CD4-positive, alpha-beta T cell treated with Interleukin-15 for 1 hour (primary cell): ENCODE measurements at regions not wholly inside any gene's neighbourhood (a gene's known extent, or its start where the extent isn't known, plus 50 kb on each side); places are given as distances from the start of the nearest gene placed in this dataset.

ENCODE experiments used
- DNase-seq: peaks from one replicate; pipeline ENCODE4 v3.0.0-alpha.2; 2020

DNA sequence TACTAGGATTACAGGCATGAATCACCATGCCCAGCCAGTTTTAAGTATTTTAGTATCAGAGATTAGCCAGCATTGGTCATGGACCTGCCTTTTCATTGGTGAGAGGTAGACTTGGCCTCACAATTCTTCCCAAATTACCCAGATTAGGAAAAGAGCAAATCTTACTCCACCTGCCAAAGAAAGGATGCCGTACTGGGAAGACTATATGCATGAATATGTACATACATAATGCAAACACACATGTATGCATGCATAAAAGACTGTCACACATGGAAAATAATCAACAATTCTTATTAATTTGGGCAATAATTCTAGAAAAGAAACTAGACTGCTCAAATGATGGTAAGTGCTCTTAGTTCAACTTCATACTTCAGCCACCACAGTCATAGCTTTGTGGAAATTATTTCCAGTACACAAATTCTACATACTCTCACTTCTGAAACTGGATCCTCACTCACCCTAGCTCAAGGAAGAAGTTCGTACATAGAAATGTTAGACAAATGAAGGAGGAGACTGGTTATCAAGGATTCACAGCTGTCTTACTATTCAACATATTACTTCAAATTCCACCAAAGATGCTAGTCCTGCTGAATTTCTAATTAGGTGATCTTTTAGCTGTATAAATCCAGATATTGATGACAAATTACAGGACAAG, 73.7 kb downstream of the MINAR2 start:
- no peak for DNase-seq

- no peak for DNase-seq
Observed at GRCh38 chr5:129830288-129830687, 74.0 kb upstream of the CHSY3 start.

GRCh38 chr5:129836321-129836720, 67.9 kb upstream of the CHSY3 start:
- no peak for DNase-seq

GRCh38 chr5:129844764-129845163, 59.5 kb upstream of the CHSY3 start:
- no peak for DNase-seq

DNA sequence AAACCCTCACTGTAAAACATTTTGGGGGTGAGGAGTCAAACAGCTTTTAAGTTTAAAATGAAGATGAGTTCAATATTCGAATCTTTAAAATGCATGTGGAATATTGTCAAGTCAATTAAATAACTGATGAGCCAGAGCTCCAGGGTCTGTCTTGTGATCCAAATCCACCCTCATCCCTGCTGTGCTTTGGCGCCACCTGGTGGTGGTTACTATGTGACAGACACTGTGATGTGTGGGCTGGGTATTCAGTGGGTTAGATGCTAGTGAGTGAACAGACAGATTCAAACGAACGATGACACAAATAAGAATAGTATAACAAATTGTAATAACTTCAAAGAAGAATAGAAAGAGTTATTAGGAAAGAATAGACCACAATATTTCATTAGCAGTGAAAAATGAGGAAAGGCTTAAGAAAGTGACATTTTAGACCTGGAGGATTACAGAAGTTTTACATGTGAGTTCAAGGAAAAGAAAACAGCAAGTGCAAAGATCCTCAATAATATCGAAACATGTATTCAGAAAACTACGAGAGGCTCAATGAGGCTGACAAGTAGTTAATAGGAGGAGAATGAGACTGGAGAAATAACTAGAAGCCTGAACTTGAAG, 51.4 kb upstream of the CHSY3 start:
- DNase-seq = peak; percentile 26

DNA sequence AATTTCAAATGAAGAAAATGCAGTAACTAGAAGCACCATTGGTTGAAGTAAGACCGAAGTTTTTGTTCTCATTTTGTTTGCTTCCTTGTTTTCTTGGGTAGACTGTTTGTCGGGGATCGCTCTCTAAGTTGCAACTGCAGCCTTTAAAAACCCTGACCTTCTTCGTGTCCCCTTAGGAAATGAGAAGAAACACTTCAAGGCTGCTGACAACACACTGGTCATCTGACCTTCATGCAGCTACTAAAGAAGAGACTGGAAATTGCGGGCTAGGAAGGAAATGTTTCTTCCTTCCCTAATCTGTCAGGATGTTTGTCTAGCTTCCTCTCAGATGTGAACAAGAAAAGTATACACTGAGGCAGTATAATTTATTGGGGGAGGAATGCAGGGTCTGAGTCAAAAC, 50.7 kb upstream of the CHSY3 start:
- no peak for DNase-seq
